Keratinocyte (primary cell): ENCODE measurements at regions not wholly inside any gene's neighbourhood (a gene's known extent, or its start where the extent isn't known, plus 50 kb on each side); places are given as distances from the start of the nearest gene placed in this dataset.

Source experiments
- EZH2 ChIP-seq: IDR thresholded peaks from one replicate; pipeline ENCODE4 v1.6.1; 2012; ENCODE audit warnings: inconsistent platforms, mild to moderate bottlenecking, low read length, moderate library complexity
- TF ChIP-seq, protein P1 (sequence below), 3 experiments: IDR thresholded peaks in 1 of 3; conservative IDR thresholded peaks in 1 of 3; optimal IDR thresholded peaks in 1 of 3; 2 replicates in 2 of 3; 3 replicates in 1 of 3; pipeline versions ENCODE3 to v1.5.1; 2011; ENCODE audit warnings: low read length in 3 of 3, mild to moderate bottlenecking in 3 of 3, moderate library complexity in 2 of 3, control low read depth in 1 of 3, inconsistent platforms in 1 of 3; ENCODE audit not compliant: insufficient read depth in 2 of 3; ENCODE audit errors: extremely low read depth in 1 of 3

DNA sequence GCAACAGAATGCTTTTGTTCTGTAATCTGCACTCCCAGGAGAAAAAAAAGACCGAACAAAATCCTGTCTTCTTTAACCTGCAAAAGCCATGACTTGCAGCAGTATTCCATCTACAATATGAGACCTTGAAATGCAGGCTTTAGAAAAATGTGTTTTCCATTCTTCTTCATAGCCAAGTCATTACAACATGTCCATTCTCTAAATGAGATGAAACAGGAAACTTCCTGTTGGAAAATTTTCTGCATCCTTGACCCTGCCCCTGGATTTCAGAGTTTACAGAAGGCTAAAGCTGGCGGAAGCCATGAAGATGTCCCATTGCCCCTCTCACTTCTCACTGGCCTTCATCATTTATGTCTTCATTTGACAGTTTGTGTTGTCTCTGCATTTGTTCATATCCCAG is 546.4 kb downstream of the TNS3 start:
- TF ChIP-seq, protein P1, sequence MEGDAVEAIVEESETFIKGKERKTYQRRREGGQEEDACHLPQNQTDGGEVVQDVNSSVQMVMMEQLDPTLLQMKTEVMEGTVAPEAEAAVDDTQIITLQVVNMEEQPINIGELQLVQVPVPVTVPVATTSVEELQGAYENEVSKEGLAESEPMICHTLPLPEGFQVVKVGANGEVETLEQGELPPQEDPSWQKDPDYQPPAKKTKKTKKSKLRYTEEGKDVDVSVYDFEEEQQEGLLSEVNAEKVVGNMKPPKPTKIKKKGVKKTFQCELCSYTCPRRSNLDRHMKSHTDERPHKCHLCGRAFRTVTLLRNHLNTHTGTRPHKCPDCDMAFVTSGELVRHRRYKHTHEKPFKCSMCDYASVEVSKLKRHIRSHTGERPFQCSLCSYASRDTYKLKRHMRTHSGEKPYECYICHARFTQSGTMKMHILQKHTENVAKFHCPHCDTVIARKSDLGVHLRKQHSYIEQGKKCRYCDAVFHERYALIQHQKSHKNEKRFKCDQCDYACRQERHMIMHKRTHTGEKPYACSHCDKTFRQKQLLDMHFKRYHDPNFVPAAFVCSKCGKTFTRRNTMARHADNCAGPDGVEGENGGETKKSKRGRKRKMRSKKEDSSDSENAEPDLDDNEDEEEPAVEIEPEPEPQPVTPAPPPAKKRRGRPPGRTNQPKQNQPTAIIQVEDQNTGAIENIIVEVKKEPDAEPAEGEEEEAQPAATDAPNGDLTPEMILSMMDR (optimal IDR thresholded peaks at IDR 0.05 in 1 of 3, IDR thresholded peaks at IDR 0.05 in 1 of 3, conservative IDR thresholded peaks at IDR 0.05 in 1 of 3; ENCODE audit: extremely low read depth in 1 of 3, insufficient read depth in 2 of 3, low read length in 3 of 3), result no peak
- TF ChIP-seq EZH2, result no peak
